NB4 (cell line): ENCODE measurements at regions not wholly inside any gene's neighbourhood (a gene's known extent, or its start where the extent isn't known, plus 50 kb on each side); places are given as distances from the start of the nearest gene placed in this dataset.

ENCODE experiments used
- DNase-seq: peaks from one replicate; pipeline ENCODE4 v3.0.0; 2010; ENCODE audit warnings: low read depth
- H3K4me3 ChIP-seq: one replicate; pipeline ENCODE4 v1.5.1; 2011; ENCODE audit warnings: mild to moderate bottlenecking, low read depth, low read length, moderate library complexity
- MYC ChIP-seq: IDR thresholded peaks from 2 replicates; pipeline ENCODE4 v1.6.1; 2011; ENCODE audit warnings: low read depth, low read length
- POLR2A ChIP-seq: IDR thresholded peaks from 2 replicates; pipeline ENCODE4 v1.6.1; 2011; ENCODE audit warnings: mild to moderate bottlenecking; ENCODE audit not compliant: insufficient read length; ENCODE audit errors: extremely low read depth
- TF ChIP-seq, protein P1 (sequence below): IDR thresholded peaks from 2 replicates; pipeline ENCODE4 v1.6.1; 2011; ENCODE audit warnings: low read depth, low read length
- TF ChIP-seq, protein P2 (sequence below): IDR thresholded peaks from one replicate; pipeline ENCODE4 v1.5.1; 2012; ENCODE audit warnings: low read depth, low read length

DNA sequence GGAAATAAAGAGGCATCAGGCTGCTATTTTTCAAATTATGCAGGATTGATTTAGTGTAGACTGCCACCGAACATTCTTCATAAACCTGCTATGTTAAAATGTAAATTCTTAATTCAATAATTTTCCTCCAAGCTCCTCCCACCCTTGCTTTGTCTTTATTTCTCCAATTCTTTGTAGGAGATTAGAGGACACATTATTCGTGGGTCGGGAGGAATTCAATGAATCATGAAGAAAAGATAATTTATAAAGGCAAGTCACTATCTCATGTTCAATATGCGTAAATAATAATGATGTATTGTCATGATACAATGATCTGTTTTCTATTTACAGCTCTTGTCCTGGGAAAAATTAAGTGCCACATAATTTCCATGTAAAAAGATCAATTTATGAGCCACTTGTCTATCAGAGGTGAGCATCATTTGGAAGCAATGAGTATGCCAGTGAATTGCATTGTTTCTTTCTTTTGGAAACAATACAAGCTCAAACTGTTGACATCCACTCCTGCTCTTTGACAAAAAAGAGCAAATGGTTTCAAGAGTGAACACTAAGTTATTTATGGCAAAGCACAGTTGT, 148.0 kb upstream of the MITF start:
- H3K4me3 ChIP-seq: no peak overlapping the region
- TF ChIP-seq, protein P1, sequence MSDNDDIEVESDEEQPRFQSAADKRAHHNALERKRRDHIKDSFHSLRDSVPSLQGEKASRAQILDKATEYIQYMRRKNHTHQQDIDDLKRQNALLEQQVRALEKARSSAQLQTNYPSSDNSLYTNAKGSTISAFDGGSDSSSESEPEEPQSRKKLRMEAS: no peak
- no peak for TF ChIP-seq POLR2A
- no peak for TF ChIP-seq MYC
- TF ChIP-seq, protein P2, sequence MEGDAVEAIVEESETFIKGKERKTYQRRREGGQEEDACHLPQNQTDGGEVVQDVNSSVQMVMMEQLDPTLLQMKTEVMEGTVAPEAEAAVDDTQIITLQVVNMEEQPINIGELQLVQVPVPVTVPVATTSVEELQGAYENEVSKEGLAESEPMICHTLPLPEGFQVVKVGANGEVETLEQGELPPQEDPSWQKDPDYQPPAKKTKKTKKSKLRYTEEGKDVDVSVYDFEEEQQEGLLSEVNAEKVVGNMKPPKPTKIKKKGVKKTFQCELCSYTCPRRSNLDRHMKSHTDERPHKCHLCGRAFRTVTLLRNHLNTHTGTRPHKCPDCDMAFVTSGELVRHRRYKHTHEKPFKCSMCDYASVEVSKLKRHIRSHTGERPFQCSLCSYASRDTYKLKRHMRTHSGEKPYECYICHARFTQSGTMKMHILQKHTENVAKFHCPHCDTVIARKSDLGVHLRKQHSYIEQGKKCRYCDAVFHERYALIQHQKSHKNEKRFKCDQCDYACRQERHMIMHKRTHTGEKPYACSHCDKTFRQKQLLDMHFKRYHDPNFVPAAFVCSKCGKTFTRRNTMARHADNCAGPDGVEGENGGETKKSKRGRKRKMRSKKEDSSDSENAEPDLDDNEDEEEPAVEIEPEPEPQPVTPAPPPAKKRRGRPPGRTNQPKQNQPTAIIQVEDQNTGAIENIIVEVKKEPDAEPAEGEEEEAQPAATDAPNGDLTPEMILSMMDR: no peak
- no peak for DNase-seq

DNA sequence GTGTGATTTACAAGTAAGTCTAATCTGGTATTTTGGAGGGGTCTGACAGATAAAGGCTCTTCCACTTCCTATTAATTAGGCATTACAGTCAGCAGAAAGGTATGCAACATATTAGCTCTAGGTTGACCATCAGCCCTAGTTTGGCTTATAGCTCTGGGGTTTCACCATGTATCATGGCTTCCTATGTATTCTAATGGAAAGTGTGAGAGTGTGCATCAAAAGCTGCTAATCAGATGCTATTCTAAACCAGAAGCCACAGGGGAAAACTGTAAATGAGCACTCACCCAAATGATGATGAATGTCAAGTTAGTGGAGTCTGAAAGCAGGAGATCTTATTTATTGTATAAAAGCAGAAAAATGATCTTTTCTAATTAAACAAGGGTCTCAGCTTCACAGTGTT, 149.2 kb upstream of the MITF start:
- H3K4me3 ChIP-seq: no peak overlapping the region
- no peak for DNase-seq
- no peak for TF ChIP-seq MYC
- TF ChIP-seq, protein P1: no peak
- TF ChIP-seq, protein P2: no peak
- TF ChIP-seq POLR2A: no peak

DNA sequence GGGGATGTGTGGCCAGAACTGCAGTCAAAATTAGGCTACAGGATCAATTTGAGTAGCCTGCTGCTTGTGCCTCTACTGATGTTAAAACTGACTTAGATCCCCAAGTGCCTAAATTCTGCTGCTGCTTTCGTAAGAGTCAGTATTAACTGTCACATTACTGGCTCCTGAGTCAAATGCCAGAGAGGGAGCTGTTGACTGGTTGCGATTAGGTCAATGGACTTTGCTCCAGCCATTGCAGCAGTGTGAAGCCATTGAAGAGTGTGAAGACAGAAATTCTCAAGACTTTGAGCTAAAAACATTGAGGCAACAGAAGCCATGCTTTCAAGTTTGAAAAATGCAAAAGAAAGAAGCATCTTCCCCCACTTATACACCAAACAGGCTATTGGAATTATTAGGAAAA, 151.1 kb upstream of the MITF start:
- no peak for TF ChIP-seq MYC
- TF ChIP-seq, protein P2: no peak
- TF ChIP-seq POLR2A: no peak
- TF ChIP-seq, protein P1: no peak
- no peak for DNase-seq
- H3K4me3 ChIP-seq: no peak overlapping the region

DNA sequence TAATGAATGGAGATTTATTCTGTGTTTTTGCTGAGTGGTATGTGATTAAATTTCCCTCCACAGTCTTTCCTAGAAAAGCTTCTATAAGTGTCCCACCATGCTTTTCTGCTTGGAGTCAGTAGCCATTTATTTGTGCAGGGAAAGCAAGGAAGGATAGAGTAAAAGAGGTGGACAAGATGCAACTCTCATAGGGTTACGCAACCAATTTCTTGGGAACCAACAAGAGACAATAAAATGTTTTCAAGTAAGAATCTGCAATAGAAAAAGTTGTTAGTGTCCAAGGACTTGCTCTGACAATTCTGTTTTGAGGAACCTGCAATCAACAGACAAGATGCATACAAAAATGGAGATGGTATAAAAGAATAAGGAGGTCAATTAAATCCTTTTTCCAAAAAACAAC, 153.8 kb upstream of the MITF start:
- TF ChIP-seq MYC: no peak
- TF ChIP-seq, protein P1: no peak
- no peak for DNase-seq
- no peak overlapping the region for H3K4me3 ChIP-seq

DNA sequence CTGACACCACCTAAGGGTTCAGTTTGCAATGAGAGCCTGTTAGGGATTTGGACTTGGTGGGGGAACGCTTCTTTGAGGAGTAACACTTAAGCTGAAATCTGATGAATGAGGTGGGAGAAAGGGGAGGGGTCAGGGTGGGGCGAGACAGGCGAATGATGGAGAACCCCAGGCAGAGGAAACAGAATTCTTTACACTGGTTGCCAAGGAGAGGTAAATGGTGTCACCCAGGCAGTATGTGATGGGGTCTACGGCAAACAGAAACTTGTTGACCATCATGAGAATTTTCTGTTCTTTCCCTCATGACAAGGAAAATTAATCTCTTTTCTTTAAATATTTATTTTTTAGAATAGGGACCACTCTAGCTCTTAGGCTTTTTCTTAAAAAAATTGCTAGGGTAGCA, 157.2 kb upstream of the MITF start:
- H3K4me3 ChIP-seq: no peak overlapping the region
- no peak for DNase-seq
- TF ChIP-seq MYC (no peak), POLR2A (no peak)
- TF ChIP-seq, protein P1: no peak
- TF ChIP-seq, protein P2: no peak

DNA sequence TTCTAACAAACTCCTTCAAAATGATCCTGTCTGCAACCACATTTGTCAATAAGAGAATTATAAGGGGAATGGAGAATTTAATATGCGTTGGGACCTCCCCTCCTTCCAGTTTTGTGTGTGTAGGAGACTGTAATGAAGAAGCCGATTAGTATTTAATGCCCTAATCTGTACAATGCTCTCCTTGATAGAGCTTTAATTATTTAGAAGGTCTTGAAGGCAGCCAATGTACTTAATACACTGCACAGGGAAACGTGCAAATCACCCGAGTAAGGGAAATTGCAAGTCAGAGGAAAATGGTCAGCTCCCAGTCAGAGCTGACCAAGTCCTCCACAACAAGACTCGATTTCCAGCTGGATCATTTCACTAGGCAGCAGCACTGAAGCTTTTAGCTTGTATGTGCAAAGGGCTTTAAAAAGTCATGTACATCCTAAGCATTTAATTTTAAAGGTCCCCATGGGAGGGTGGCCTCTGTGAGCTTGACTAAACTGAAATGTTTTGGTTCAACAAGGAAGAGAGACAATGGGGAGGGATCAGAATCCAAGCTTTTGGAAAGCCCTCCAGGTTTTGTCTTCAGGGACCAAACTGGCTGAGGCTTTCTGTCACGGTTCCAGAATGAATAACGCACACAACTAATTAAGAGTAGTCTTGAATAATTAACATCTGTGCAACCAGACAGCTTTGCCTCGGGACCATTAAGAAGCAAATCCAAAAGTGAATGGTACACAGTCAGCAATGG, 159.8 kb upstream of the MITF start:
- TF ChIP-seq POLR2A (no peak), MYC (no peak)
- TF ChIP-seq, protein P2: no peak
- TF ChIP-seq, protein P1: no peak

More for the DNA sequence above, 159.8 kb upstream of the MITF start:
- DNase-seq: no peak
- H3K4me3 ChIP-seq: no peak overlapping the region
